ENCODE measurements at regions not wholly inside any gene's neighbourhood (a gene's known extent, or its start where the extent isn't known, plus 50 kb on each side); places are given as distances from the start of the nearest gene placed in this dataset.
"Not testable (repeated sequence)": the region's sequence is repeated elsewhere in the genome, so short reads cannot be mapped to it uniquely, and the experiment has no call there.

- Mint-ChIP-seq H3K9me3 (peaks cover 6% of the 10 kb centered on the region), H3K4me3 (no peak overlapping the region), H3K4me1 (ENCODE audit: low read depth) (no peaks in the 10 kb centered on the region), H3K27ac (no peak overlapping the region), H3K36me3 (ENCODE audit: low read depth) (peaks cover 3% of the 10 kb centered on the region), H3K27me3 (ENCODE audit: low read depth) (peaks cover 5% of the 10 kb centered on the region)
- CTCF ChIA-PET: interaction anchor here (0.7 kb wide), 1 partner anchor 537 kb away, joined by 4 read pairs; no protein-coding TSS in a partner anchor
- intact Hi-C loops (cut with micrococcal nuclease): no loop called here
- DNase-seq: no peak
These were observed 72.5 kb upstream of the AGR3 start for GRCh38 chr7:16954321-16954720.

GRCh38 chr7:16958724-16959123 lies 76.9 kb upstream of the AGR3 start:
- Mint-ChIP-seq H3K27ac (no peak overlapping the region), H3K36me3 (ENCODE audit: low read depth) (peaks cover 3% of the 10 kb centered on the region), H3K27me3 (ENCODE audit: low read depth) (no peaks in the 10 kb centered on the region), H3K4me3 (no peak overlapping the region), H3K9me3 (peaks cover 5% of the 10 kb centered on the region), H3K4me1 (ENCODE audit: low read depth) (no peaks in the 10 kb centered on the region)
- CTCF ChIA-PET: no interaction called here
- no peak for DNase-seq
- intact Hi-C loops (cut with micrococcal nuclease): no loop called here

- Mint-ChIP-seq H3K36me3 (ENCODE audit: low read depth) (peaks cover 3% of the 10 kb centered on the region), H3K9me3 (peaks cover 5% of the 10 kb centered on the region)
- intact Hi-C loops (cut with micrococcal nuclease): no loop called here
These were observed 78.7 kb upstream of the AGR3 start for GRCh38 chr7:16960337-16960965.

GRCh38 chr7:16961641-16962040 lies 79.9 kb upstream of the AGR3 start:
- Mint-ChIP-seq H3K36me3 (ENCODE audit: low read depth) (peaks cover 3% of the 10 kb centered on the region), H3K27ac (no peak overlapping the region), H3K27me3 (ENCODE audit: low read depth) (peaks cover 5% of the 10 kb centered on the region), H3K9me3 (peaks cover 5% of the 10 kb centered on the region), H3K4me1 (ENCODE audit: low read depth) (no peaks in the 10 kb centered on the region), H3K4me3 (no peak overlapping the region)
- CTCF ChIA-PET: interaction anchor here (1.0 kb wide), 1 partner anchor 340 kb away, joined by 3 read pairs; no protein-coding TSS in a partner anchor
- no peak for DNase-seq
- intact Hi-C loops (cut with micrococcal nuclease): no loop called here

More at GRCh38 chr7:16960337-16960965, 78.7 kb upstream of the AGR3 start:
- CTCF ChIA-PET: interaction anchor here (1.2 kb wide), 1 partner anchor 10 kb away, joined by 3 read pairs; no protein-coding TSS in a partner anchor
- no peak for DNase-seq
- H3K4me1 Mint-ChIP-seq (ENCODE audit: low read depth): no peaks in the 10 kb centered on the region
- H3K27me3 Mint-ChIP-seq (ENCODE audit: low read depth): peaks cover 2% of the 10 kb centered on the region
- no peak overlapping the region for H3K27ac Mint-ChIP-seq
- no peak overlapping the region for H3K4me3 Mint-ChIP-seq

GRCh38 chr7:16963044-16963443 lies 81.3 kb upstream of the AGR3 start:
- DNase-seq: no peak
- CTCF ChIA-PET: no interaction called here
- H3K4me3 Mint-ChIP-seq: no peak overlapping the region
- intact Hi-C loops (cut with micrococcal nuclease): no loop called here
- H3K9me3 Mint-ChIP-seq: peaks cover 5% of the 10 kb centered on the region
- H3K36me3 Mint-ChIP-seq (ENCODE audit: low read depth): peaks cover 3% of the 10 kb centered on the region
- H3K27me3 Mint-ChIP-seq (ENCODE audit: low read depth): peaks cover 5% of the 10 kb centered on the region
- H3K27ac Mint-ChIP-seq: no peak overlapping the region
- no peaks in the 10 kb centered on the region for H3K4me1 Mint-ChIP-seq (ENCODE audit: low read depth)

- CTCF ChIA-PET: interaction anchor here (0.6 to 1.0 kb wide), 2 partner anchors 9 to 17 kb away, joined by 3 to 4 read pairs; no protein-coding TSS in a partner anchor
- intact Hi-C loops (cut with micrococcal nuclease); H3K4me3 Mint-ChIP-seq; H3K9me3 Mint-ChIP-seq; H3K27ac Mint-ChIP-seq; H3K4me1 Mint-ChIP-seq (ENCODE audit: low read depth); DNase-seq; H3K36me3 Mint-ChIP-seq (ENCODE audit: low read depth): not testable (repeated sequence)
- H3K27me3 Mint-ChIP-seq (ENCODE audit: low read depth): peaks cover 12% of the 10 kb centered on the region
These were observed 83.9 kb upstream of the AGR3 start for GRCh38 chr7:16965697-16966096.

GRCh38 chr7:16967300-16967811 lies 85.6 kb upstream of the AGR3 start:
- CTCF ChIA-PET: no interaction called here
- H3K9me3 Mint-ChIP-seq: no peaks in the 10 kb centered on the region
- no peaks in the 10 kb centered on the region for H3K36me3 Mint-ChIP-seq (ENCODE audit: low read depth)
- H3K27ac Mint-ChIP-seq: no peak overlapping the region
- H3K27me3 Mint-ChIP-seq (ENCODE audit: low read depth): peaks cover 12% of the 10 kb centered on the region
- intact Hi-C loops (cut with micrococcal nuclease): no loop called here
- H3K4me1 Mint-ChIP-seq (ENCODE audit: low read depth): no peaks in the 10 kb centered on the region
- DNase-seq: no peak
- H3K4me3 Mint-ChIP-seq: no peak overlapping the region

- H3K36me3 Mint-ChIP-seq (ENCODE audit: low read depth): no peaks in the 10 kb centered on the region
- peaks cover 3% of the 10 kb centered on the region for H3K4me1 Mint-ChIP-seq (ENCODE audit: low read depth)
- CTCF ChIA-PET: no interaction called here
- DNase-seq: no peak
- H3K9me3 Mint-ChIP-seq: no peaks in the 10 kb centered on the region
- H3K4me3 Mint-ChIP-seq: no peak overlapping the region
- H3K27me3 Mint-ChIP-seq (ENCODE audit: low read depth): peaks cover 10% of the 10 kb centered on the region
- no peak overlapping the region for H3K27ac Mint-ChIP-seq
- intact Hi-C loops (cut with micrococcal nuclease): no loop called here
These were observed 89.1 kb upstream of the AGR3 start for GRCh38 chr7:16970732-16971482.

GRCh38 chr7:16975712-16976111 lies 93.9 kb upstream of the AGR3 start:
- Mint-ChIP-seq H3K36me3 (ENCODE audit: low read depth) (no peaks in the 10 kb centered on the region), H3K27me3 (ENCODE audit: low read depth) (peaks cover 3% of the 10 kb centered on the region), H3K9me3 (no peaks in the 10 kb centered on the region), H3K4me1 (ENCODE audit: low read depth) (peaks cover 5% of the 10 kb centered on the region), H3K27ac (no peak overlapping the region), H3K4me3 (no peak overlapping the region)
- intact Hi-C loops (cut with micrococcal nuclease): loop anchor here (5.0 kb wide), 1 partner anchor 48 kb away; no protein-coding TSS in a partner anchor
- CTCF ChIA-PET: no interaction called here
- DNase-seq: no peak

- intact Hi-C loops (cut with micrococcal nuclease): loop anchor here (5.0 kb wide), 1 partner anchor 51 kb away; no protein-coding TSS in a partner anchor
- no peak for DNase-seq
- H3K4me3 Mint-ChIP-seq: no peak overlapping the region
- H3K36me3 Mint-ChIP-seq (ENCODE audit: low read depth): no peaks in the 10 kb centered on the region
- peaks cover 8% of the 10 kb centered on the region for H3K4me1 Mint-ChIP-seq (ENCODE audit: low read depth)
- H3K27me3 Mint-ChIP-seq (ENCODE audit: low read depth): peaks cover 3% of the 10 kb centered on the region
- no peaks in the 10 kb centered on the region for H3K9me3 Mint-ChIP-seq
- no peak overlapping the region for H3K27ac Mint-ChIP-seq
- CTCF ChIA-PET: interaction anchor here (1.6 kb wide), 1 partner anchor 323 kb away, joined by 4 read pairs; no protein-coding TSS in a partner anchor
These were observed 96.8 kb upstream of the AGR3 start for GRCh38 chr7:16978358-16979244.

- intact Hi-C loops (cut with micrococcal nuclease): loop anchor here (10.0 kb wide), 1 partner anchor 1364 kb away; no protein-coding TSS in a partner anchor
- H3K27me3 Mint-ChIP-seq (ENCODE audit: low read depth): peaks cover 5% of the 10 kb centered on the region
- DNase-seq: no peak
- no peak overlapping the region for H3K27ac Mint-ChIP-seq
- H3K4me1 Mint-ChIP-seq (ENCODE audit: low read depth): peaks cover 7% of the 10 kb centered on the region
- no peak overlapping the region for H3K4me3 Mint-ChIP-seq
- H3K36me3 Mint-ChIP-seq (ENCODE audit: low read depth): no peaks in the 10 kb centered on the region
- CTCF ChIA-PET: interaction anchor here (1.5 to 1.6 kb wide), 2 partner anchors 18 to 321 kb away, joined by 3 to 4 read pairs; no protein-coding TSS in a partner anchor
- no peaks in the 10 kb centered on the region for H3K9me3 Mint-ChIP-seq
These were observed 98.8 kb upstream of the AGR3 start for GRCh38 chr7:16980539-16980938.
